Right lobe of liver (tissue), 4 donors: ENCODE measurements at regions not wholly inside any gene's neighbourhood (a gene's known extent, or its start where the extent isn't known, plus 50 kb on each side); places are given as distances from the start of the nearest gene placed in this dataset.

Experiments
- CTCF ChIP-seq, 4 donors: fragments of 200-600 bp in 3 of 4; fragments of 450-650 bp in 1 of 4; IDR thresholded peaks; one replicate each; pipeline versions ENCODE4 v1.5.1 to v1.8.0; 2016 to 2022; ENCODE audit warnings: antibody characterized with exemption in 4 of 4, mild to moderate bottlenecking in 2 of 4
- POLR2A ChIP-seq: fragments of 450-650 bp; IDR thresholded peaks from one replicate; pipeline ENCODE4 v1.6.1; 2017; ENCODE audit warnings: antibody characterized with exemption, mild to moderate bottlenecking
- donor health status: DM: no; HTN: no; CAD: no.
- donor health status: DM: no; HTN: no; CAD: no.
- donor health status: DM: no; HTN: yes; CAD: no.

DNA sequence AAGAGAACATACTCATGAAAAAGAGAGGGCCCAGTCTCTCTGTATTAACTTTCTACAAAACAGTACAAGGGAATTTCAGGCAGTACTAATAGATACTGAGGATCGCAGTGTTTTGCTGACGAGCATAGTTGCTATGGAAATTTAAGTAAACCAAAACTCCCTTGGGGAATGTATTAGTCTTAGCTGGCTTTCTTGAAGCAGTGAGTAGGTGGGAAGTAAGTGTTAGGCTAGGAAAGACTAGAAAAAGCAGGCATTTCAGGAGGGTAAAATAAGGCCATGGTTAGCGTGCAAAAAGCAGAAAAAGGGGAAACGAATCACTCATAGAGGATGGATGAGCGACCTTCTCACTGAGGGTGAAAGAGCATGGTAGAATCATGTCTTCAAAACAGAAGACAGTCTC, 84.3 kb upstream of the ACTBL2 start:
- TF ChIP-seq POLR2A (no peak), CTCF (IDR thresholded peaks at IDR 0.05) (no peak)
